HepG2 (cell line): ENCODE measurements at regions not wholly inside any gene's neighbourhood (a gene's known extent, or its start where the extent isn't known, plus 50 kb on each side); places are given as distances from the start of the nearest gene placed in this dataset.

ENCODE experiments used
- ATAC-seq: fragments of 200-7000 bp; cut with Tn5 transposase; 3 replicates; pipeline ENCODE4 v1.9.1; 2020; ENCODE audit warnings: mild to moderate bottlenecking, moderate library complexity
- BruUV-seq: library from RNA; stranded (reverse); fragments of 400-500 nt; replicated peaks from 2 replicates; lab custom pipeline; 2021; lab: Mats Ljungman, UMichigan
- CTCF ChIA-PET: fragments of 300-600 bp; formaldehyde crosslinking; extraction: SDS; loops from one replicate; lab custom pipeline; 2021; ENCODE audit warnings: low total read pairs, inconsistent platforms, low intra/inter-chr PET ratio; lab: Yijun Ruan, JAX
- POLR2A ChIA-PET: fragments of 350-600 bp; sonication (Branson Sonifier 250); formaldehyde crosslinking; loops from one replicate; lab custom pipeline; 2020; ENCODE audit warnings: antibody characterized with exemption, inconsistent platforms; lab: Yijun Ruan, JAX
- DNase-seq: peaks from one replicate; pipeline ENCODE4 v3.0.0-alpha.2; 2015; ENCODE audit warnings: low spot score
- FAIRE-seq: peaks from 3 replicates; lab custom pipeline; 2011; peaks lifted over from hg19 to GRCh38; lab: Jason Lieb, UNC
- H2AFZ ChIP-seq: one replicate; pipeline ENCODE4 v1.6.1; 2011; ENCODE audit warnings: low read length, inconsistent platforms
- H3K27ac ChIP-seq: fragments of 300-600 bp; 3 replicates; pipeline ENCODE4 v1.8.0; 2011; ENCODE audit warnings: mixed run types, mild to moderate bottlenecking, mixed read lengths, low read length, inconsistent platforms; ENCODE audit not compliant: insufficient read depth; ENCODE audit errors: extremely low read length
- H3K27me3 ChIP-seq, 2 experiments: fragments of 200-600 bp in 1 of 2; 2 replicates in 1 of 2; 3 replicates in 1 of 2; pipeline versions ENCODE4 v1.6.0 to v1.8.0; 2011; ENCODE audit warnings: low read length in 2 of 2, mild to moderate bottlenecking in 2 of 2, moderate library complexity in 2 of 2, inconsistent platforms in 1 of 2; ENCODE audit not compliant: insufficient read depth in 2 of 2, control insufficient read depth in 1 of 2
- H3K36me3 ChIP-seq, 2 experiments: fragments of 200-600 bp in 1 of 2; replicated peaks in 1 of 2; 2 replicates in 1 of 2; 3 replicates in 1 of 2; pipeline versions ENCODE4 v1.5.1 to v1.8.0; 2011; ENCODE audit warnings: low read length in 2 of 2, inconsistent platforms in 1 of 2; ENCODE audit not compliant: insufficient read depth in 2 of 2, control insufficient read depth in 1 of 2
- H3K4me1 ChIP-seq: 2 replicates; pipeline ENCODE4 v1.5.1; 2012; ENCODE audit warnings: low read length, inconsistent platforms; ENCODE audit not compliant: insufficient read depth
- H3K4me2 ChIP-seq: 2 replicates; pipeline ENCODE4 v1.6.0; 2011; ENCODE audit warnings: low read depth, low read length, inconsistent platforms
- H3K4me3 ChIP-seq, 3 experiments: fragments of 200-600 bp in 1 of 3; sonication (generic), shearing (Covaris generic) in 1 of 3; replicated peaks in 1 of 3; 2 replicates each; pipeline ENCODE4 v1.5.1; 2011 to 2016; ENCODE audit warnings: low read length in 3 of 3, inconsistent platforms in 2 of 3, low read depth in 2 of 3, mild to moderate bottlenecking in 2 of 3, control low read depth in 1 of 3, mixed read lengths in 1 of 3; ENCODE audit not compliant: insufficient read depth in 1 of 3
- H3K79me2 ChIP-seq: one replicate; pipeline ENCODE4 v1.6.1; 2011; ENCODE audit warnings: low read length, inconsistent platforms; ENCODE audit not compliant: insufficient read depth
- H3K9ac ChIP-seq: 2 replicates; pipeline ENCODE4 v1.6.0; 2011; ENCODE audit warnings: mild to moderate bottlenecking, low read depth, low read length, inconsistent platforms; ENCODE audit not compliant: insufficient read depth
- H3K9me3 ChIP-seq: 2 replicates; pipeline ENCODE4 v1.5.1; 2012; ENCODE audit warnings: mild to moderate bottlenecking, low read length
- H4K20me1 ChIP-seq: 2 replicates; pipeline ENCODE4 v1.6.0; 2011; ENCODE audit warnings: inconsistent platforms, mild to moderate bottlenecking, low read length, moderate library complexity; ENCODE audit not compliant: insufficient read depth
- CHCHD3 ChIP-seq: sonication (generic); formaldehyde crosslinking; IDR thresholded peaks from 2 replicates; pipeline ENCODE4 v1.8.0; 2022; ENCODE audit warnings: mild to moderate bottlenecking, missing genetic modification reagents, moderate library complexity
- FOXP1 ChIP-seq, 2 experiments: fragments of 450-650 bp in 1 of 2; IDR thresholded peaks; 2 replicates each; pipeline ENCODE4 v1.6.1; 2017 to 2018; ENCODE audit warnings: antibody characterized with exemption in 1 of 2
- GATAD1 ChIP-seq: IDR thresholded peaks from 2 replicates; pipeline ENCODE4 v1.6.1; 2016; ENCODE audit warnings: missing genetic modification reagents, missing compliant biosample characterization
- ISL2 ChIP-seq: sonication (generic); formaldehyde crosslinking; IDR thresholded peaks from 2 replicates; pipeline ENCODE4 v1.5.0; 2020; ENCODE audit warnings: missing genetic modification reagents
- NR1H2 ChIP-seq: sonication (generic); formaldehyde crosslinking; IDR thresholded peaks from 2 replicates; pipeline ENCODE4 v1.8.1; 2022; ENCODE audit warnings: low read depth, missing genetic modification reagents, borderline replicate concordance
- POGK ChIP-seq: sonication (generic); formaldehyde crosslinking; conservative IDR thresholded peaks from 2 replicates; pipeline ENCODE4 v1.8.0; 2022; ENCODE audit warnings: mild to moderate bottlenecking, moderate library complexity, missing genetic modification reagents
- ZFY ChIP-seq: sonication (generic); formaldehyde crosslinking; IDR thresholded peaks from 2 replicates; pipeline ENCODE4 v1.4.0; 2020; ENCODE audit warnings: missing genetic modification reagents
- ZNF331 ChIP-seq: sonication (generic); formaldehyde crosslinking; IDR thresholded peaks from 2 replicates; pipeline ENCODE4 v1.4.0; 2020; ENCODE audit warnings: missing genetic modification reagents
- ZNF33A ChIP-seq: sonication (generic); formaldehyde crosslinking; IDR thresholded peaks from 2 replicates; pipeline ENCODE4 v1.5.1; 2020; ENCODE audit warnings: missing genetic modification reagents, mild to moderate bottlenecking, moderate library complexity, borderline replicate concordance
- ZNF460 ChIP-seq: sonication (generic); formaldehyde crosslinking; IDR thresholded peaks from 2 replicates; pipeline ENCODE4 v1.5.1; 2020; ENCODE audit warnings: missing genetic modification reagents, mild to moderate bottlenecking, borderline replicate concordance
- ZNF614 ChIP-seq: IDR thresholded peaks from 2 replicates; pipeline ENCODE4 v1.6.1; 2018; ENCODE audit warnings: missing biosample characterization, missing genetic modification reagents, inconsistent platforms, borderline replicate concordance
- ZNF768 ChIP-seq: sonication (generic); formaldehyde crosslinking; IDR thresholded peaks from 2 replicates; pipeline ENCODE4 v1.4.0; 2020; ENCODE audit warnings: missing genetic modification reagents
- ZNF839 ChIP-seq: sonication (generic); formaldehyde crosslinking; IDR thresholded peaks from 2 replicates; pipeline ENCODE4 v1.4.0; 2020; ENCODE audit warnings: missing genetic modification reagents, mild to moderate bottlenecking, borderline replicate concordance
- WGBS: methylation state at CpG from one replicate; pipeline ENCODE4 v1.1.6; 2017; ENCODE audit warnings: low lambda C conversion rate; 5-methylcytosine and 5-hydroxymethylcytosine counted together
- in situ Hi-C: cut with HindIII; loops from 2 replicates; pipeline ENCODE4 v1.10.0; 2017; ENCODE audit warnings: low pct_unique_long_range_greater_than_20kb; ENCODE audit not compliant: extremely low pct_ligation_motif_present
- intact Hi-C: fragments of 100-400 bp; cut with micrococcal nuclease; formaldehyde crosslinking; loops from one replicate; pipeline ENCODE4 v1.10.0; 2022; ENCODE audit not compliant: unreplicated experiment

GRCh38 chr13:76330761-76331160, 555.4 kb downstream of the KCTD12 start:
- DNase-seq (no peak), ATAC-seq (no peak), FAIRE-seq (no peak)
- BruUV-seq, result no TSS peak
- no peaks in the 10 kb centered on the region for H3K27me3 ChIP-seq
- no peak overlapping the region for H3K4me2 ChIP-seq
- H3K36me3 ChIP-seq, result no peaks in the 10 kb centered on the region
- H3K4me3 ChIP-seq, result no peak overlapping the region
- no peak overlapping the region for H3K27ac ChIP-seq
- no peaks in the 10 kb centered on the region for H3K79me2 ChIP-seq
- intact Hi-C loops (no loop called here), in situ Hi-C loops (no loop called here)
- 20% methylated on average over 2 of the region's 2 CpGs for WGBS
- TF ChIP-seq ZNF839 (CRISPR knock-in tag), result no peak
- no peak for TF ChIP-seq FOXP1 (IDR thresholded peaks at IDR 0.05)
- no peak for TF ChIP-seq FOXP1 (CRISPR knock-in tag; IDR thresholded peaks at IDR 0.05)
- no peak for TF ChIP-seq ISL2 (CRISPR knock-in tag)
- no peak for TF ChIP-seq ZNF460
- no peak for TF ChIP-seq CHCHD3 (CRISPR knock-in tag)
- no peak for TF ChIP-seq POGK (CRISPR knock-in tag)
- TF ChIP-seq ZNF33A (CRISPR knock-in tag), result no peak
- no peak for TF ChIP-seq ZNF331 (CRISPR knock-in tag)
- TF ChIP-seq GATAD1 (CRISPR knock-in tag), result no peak
- TF ChIP-seq ZFY (CRISPR knock-in tag), result no peak
- TF ChIP-seq NR1H2, result no peak
- TF ChIP-seq ZNF614 (CRISPR knock-in tag), result no peak
- TF ChIP-seq ZNF768, result no peak
- H3K9me3 ChIP-seq, result no peaks in the 10 kb centered on the region
- no peaks in the 10 kb centered on the region for H3K4me1 ChIP-seq
- H2AFZ ChIP-seq, result no peak overlapping the region
- POLR2A ChIA-PET, result no interaction called here
- no peaks in the 10 kb centered on the region for H4K20me1 ChIP-seq
- no peak overlapping the region for H3K9ac ChIP-seq
- CTCF ChIA-PET, result no interaction called here
